Heart left ventricle (tissue), 13 donors: ENCODE measurements at regions not wholly inside any gene's neighbourhood (a gene's known extent, or its start where the extent isn't known, plus 50 kb on each side); places are given as distances from the start of the nearest gene placed in this dataset.

Experiments used
- POLR2A ChIP-seq, 2 donors: fragments of 450-650 bp; IDR thresholded peaks; one replicate each; pipeline ENCODE4 v1.6.1; 2017; ENCODE audit warnings: antibody characterized with exemption in 2 of 2, mild to moderate bottlenecking in 2 of 2, moderate library complexity in 2 of 2
- TF ChIP-seq, protein P1 (sequence below), 12 donors: fragments of 200-600 bp; sonication (generic) in 4 of 12; IDR thresholded peaks; one replicate each; pipeline versions ENCODE4 v1.5.0 to v1.8.0; 2018 to 2022; ENCODE audit warnings: antibody characterized with exemption in 12 of 12, mild to moderate bottlenecking in 5 of 12
- donor health status: ischemic (EF 13 %, LVEDD 7.1; RV severe dilation, severe dysfunction).
- donor health status: DM: no; HTN: yes; CAD: no.
- donor health status: DM: no; HTN: no; CAD: no.
- donor health status: ischemic (EF 25% LVEDD 6.9; RV normal size, moderate dysfunction).
- donor health status: ischemic (EF 25% LVEDD 5.7; RV mildly dilated, moderate dysfunction).
- donor health status: ischemic (EF 35%, LVEDD 5.7; RV mildly dilated, moderate dysfunction).
- donor health status: nonischemic (EF 11% LVEDD 7.7; RV severe dilation, severe dysfunction).
- donor health status: DM: yes; HTN: yes; CAD: no.
- donor health status: PGD.
- donor health status: ischemic (EF 29% LVEDD 5.4; RV normal size, mild dysfunction).
- donor health status: nonischemic (EF 23%, LVEDD 6.1; RV moderate dilation, normal function).

DNA sequence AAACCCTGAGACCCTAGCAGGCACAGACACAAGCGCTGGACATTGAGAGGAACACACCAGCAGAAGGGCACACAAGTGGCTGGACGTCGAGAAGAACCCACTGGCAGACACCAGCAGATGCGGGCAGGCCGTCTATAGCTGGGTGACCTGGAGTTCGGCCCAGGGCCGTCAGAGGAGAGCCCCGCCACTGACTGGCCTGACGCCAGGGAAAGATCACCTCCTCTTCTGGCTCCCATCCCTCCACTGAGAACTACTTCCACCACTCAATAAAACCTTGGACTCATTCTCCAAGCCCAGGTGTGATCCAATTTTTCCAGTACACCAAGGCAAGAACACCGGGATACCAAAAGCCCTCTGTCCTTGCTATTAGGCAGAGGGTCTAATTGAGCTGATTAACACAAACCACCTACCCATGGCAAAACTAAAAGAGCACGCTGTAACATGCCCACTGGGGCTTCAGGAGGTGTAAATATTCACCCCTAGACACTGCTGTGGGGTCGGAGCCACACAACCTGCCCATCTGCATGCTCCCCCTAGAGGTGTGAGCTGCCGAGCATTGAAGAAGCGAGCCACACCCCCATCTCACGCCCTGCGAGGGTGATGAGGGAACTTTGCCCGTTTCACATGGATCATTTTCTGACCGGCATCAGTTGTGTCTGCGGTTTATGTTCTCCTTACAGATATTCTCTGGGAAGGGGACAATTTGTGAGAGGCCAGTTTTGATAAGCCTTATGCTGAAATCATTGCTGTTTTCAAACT, 104.8 kb downstream of the HLX start:
- TF ChIP-seq, protein P1, sequence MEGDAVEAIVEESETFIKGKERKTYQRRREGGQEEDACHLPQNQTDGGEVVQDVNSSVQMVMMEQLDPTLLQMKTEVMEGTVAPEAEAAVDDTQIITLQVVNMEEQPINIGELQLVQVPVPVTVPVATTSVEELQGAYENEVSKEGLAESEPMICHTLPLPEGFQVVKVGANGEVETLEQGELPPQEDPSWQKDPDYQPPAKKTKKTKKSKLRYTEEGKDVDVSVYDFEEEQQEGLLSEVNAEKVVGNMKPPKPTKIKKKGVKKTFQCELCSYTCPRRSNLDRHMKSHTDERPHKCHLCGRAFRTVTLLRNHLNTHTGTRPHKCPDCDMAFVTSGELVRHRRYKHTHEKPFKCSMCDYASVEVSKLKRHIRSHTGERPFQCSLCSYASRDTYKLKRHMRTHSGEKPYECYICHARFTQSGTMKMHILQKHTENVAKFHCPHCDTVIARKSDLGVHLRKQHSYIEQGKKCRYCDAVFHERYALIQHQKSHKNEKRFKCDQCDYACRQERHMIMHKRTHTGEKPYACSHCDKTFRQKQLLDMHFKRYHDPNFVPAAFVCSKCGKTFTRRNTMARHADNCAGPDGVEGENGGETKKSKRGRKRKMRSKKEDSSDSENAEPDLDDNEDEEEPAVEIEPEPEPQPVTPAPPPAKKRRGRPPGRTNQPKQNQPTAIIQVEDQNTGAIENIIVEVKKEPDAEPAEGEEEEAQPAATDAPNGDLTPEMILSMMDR (IDR thresholded peaks at IDR 0.05): no peak
- TF ChIP-seq POLR2A (IDR thresholded peaks at IDR 0.05): no peak
